ENCODE measurements at regions not wholly inside any gene's neighbourhood (a gene's known extent, or its start where the extent isn't known, plus 50 kb on each side); places are given as distances from the start of the nearest gene placed in this dataset.
A peak's percentile ranks its signal among the peaks of the same experiment; 100 is the strongest.
"Not testable (repeated sequence)": the region's sequence is repeated elsewhere in the genome, so short reads cannot be mapped to it uniquely, and the experiment has no call there.

DNA sequence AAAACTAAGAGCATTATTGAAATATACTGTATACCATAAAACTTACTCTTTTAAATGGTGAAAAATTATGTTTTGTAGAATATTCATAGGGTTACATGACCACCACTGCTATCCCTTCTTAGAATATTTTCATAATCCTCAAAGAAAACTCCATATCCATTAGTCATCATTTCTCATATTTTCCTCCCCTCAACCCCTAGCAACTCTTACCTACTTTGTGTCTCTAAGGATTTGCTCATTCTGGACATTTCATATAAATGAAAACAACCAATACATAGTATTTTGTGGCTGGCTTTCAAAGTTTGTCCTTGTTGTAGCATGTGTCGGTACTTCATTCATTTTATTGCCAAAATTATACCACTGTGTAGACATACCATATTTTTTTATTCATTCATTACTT is 863.8 kb downstream of the KCNA4 start:
- TF ChIP-seq POLR2A (IDR thresholded peaks at IDR 0.05; ENCODE audit: low read depth, low read length) = no peak
- no peak for FAIRE-seq
- no peak for DNase-seq (ENCODE audit: insufficient read length, low spot score)

DNA sequence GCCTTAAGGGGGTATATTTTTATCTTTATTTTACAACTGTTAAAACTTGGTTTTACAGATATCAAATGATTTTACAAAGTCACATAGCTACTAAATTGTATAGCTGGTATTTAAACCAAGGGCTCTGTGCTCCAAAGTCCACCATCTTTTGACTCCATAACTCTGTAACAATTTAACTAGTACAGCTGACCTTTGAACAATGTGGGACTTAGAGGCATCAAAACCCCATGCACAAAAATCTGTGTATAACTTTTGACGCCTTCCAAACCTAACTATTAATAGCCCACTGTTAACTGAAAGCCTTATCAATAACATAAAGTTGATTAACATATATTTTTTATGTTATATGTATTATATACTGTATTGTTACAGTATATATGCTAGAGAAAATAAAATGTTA is 874.3 kb downstream of the KCNA4 start:
- DNase-seq (ENCODE audit: insufficient read length, low spot score) = not testable (repeated sequence)
- FAIRE-seq = peak; percentile 6

DNA sequence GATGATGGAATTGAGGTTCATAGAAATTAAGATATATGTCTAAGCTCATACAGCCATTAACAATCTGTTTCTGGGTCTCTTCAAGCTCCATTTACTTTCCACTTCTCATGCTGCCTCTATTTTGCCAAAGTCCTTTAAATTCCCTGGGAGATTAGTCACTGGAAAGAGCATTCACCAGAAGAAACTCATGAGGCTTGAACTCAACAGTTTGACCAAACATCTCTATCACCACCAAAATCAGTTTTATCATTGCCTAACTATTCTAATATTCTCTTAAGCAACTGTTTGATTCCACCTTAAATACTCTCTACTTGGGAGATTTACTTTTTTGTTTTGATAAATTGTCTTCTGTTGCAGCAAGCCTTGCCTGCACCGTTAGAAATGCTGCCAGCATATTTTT is 881.3 kb downstream of the KCNA4 start:
- no peak for TF ChIP-seq POLR2A (IDR thresholded peaks at IDR 0.05; ENCODE audit: low read depth, low read length)
- no peak for DNase-seq (ENCODE audit: insufficient read length, low spot score)
- peak; percentile 33 for FAIRE-seq

DNA sequence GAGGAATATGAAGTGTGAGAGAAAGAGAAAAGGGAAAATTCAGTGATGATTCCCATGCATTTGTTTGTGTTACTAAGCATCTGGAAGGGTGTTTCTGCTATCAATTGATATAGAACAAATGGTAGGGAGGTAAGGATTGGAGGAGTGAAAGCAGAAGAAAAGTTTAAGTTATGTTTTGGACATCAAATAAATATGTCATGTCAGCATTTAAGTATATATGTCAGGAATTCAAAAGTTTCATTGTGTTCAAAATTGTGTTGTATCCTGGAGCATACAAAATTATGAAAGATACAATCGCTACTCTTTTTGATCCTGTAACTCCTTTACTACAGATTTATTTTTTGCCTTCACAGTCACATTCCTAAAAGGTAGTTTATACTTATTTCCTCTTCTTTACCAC is 885.8 kb downstream of the KCNA4 start:
- DNase-seq (ENCODE audit: insufficient read length, low spot score) (no peak), FAIRE-seq (no peak)
- TF ChIP-seq POLR2A (IDR thresholded peaks at IDR 0.05; ENCODE audit: low read depth, low read length) = no peak

DNA sequence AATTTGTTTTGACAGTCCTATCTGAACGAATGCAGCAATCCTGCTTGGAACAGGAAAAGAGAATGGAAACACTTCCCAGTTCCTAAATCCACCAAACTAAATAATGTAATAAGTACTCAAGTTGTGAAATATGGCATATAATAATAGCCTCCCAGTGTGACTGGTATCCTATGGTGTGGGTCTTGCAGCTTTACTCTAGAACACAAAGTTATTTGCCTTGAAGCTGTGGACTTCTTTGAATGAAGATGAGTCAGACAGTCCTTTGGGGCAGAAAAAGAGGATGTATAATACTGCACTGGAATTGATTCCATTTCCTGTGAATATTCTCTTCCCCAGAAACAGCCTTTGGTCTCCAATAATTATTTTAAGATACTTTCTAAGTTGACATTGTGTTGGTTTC is 887.0 kb downstream of the KCNA4 start:
- no peak for DNase-seq (ENCODE audit: insufficient read length, low spot score)
- no peak for FAIRE-seq
- TF ChIP-seq POLR2A (IDR thresholded peaks at IDR 0.05; ENCODE audit: low read depth, low read length) = no peak

DNA sequence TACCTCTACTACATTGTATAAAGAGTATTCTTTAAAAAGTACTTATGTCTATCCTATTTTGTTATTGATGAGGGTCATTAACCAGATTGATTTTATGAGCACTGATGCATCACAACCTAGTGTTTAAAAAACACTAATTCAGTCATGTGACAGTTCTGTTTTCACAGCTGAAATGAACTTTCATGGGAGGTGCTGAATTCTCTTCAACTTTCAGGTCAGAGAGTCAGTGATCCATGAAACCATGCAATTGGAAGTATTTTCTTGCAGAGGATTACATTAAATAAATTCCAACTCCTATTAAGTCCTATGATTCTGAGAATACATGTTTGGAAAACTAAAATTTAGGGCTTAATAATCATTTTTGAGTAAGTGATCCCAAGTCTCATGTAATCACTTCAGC is 889.4 kb downstream of the KCNA4 start:
- TF ChIP-seq POLR2A (IDR thresholded peaks at IDR 0.05; ENCODE audit: low read depth, low read length) = no peak
- no peak for DNase-seq (ENCODE audit: insufficient read length, low spot score)
- no peak for FAIRE-seq

DNA sequence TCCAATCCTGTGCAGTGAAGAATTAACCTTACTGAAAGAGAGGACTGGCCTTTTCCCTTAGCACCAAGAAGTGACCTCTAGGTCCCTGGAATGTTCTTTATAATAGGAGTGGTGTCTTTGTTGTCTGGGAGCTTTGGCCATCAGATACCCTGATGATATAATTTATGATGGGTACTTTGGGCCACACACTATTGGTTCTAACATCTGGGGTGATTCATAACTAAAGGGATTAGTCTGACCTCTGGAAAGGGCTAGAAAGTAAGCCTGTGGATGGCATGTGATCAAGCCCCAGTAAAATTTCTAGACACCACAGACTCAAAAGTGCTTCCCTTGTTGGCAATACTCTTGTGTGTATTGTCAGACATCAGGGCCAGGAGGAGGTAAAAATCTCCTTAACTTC is 891.2 kb downstream of the KCNA4 start:
- no peak for TF ChIP-seq POLR2A (IDR thresholded peaks at IDR 0.05; ENCODE audit: low read depth, low read length)
- no peak for FAIRE-seq
- no peak for DNase-seq (ENCODE audit: insufficient read length, low spot score)

DNA sequence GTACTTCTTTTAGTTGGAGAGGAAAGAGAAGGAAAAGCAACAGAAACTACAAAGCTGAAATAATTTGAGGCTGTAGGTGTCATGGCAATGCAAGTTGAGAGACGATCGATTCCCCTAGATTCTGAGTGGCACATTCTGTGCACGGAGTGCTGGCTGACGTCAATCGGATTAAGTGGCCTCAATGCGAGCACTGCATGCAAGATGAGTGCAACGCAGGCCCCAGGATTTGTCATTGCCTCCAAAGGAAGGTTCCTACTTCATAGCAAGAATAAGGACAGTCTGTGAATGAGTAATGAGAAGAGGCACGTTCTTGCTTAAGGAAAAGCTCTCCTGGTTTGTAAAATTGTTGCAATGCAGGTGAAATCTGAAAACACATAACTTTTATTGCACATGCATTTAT is 892.4 kb downstream of the KCNA4 start:
- no peak for TF ChIP-seq POLR2A (IDR thresholded peaks at IDR 0.05; ENCODE audit: low read depth, low read length)
- no peak for DNase-seq (ENCODE audit: insufficient read length, low spot score)
- FAIRE-seq = no peak

DNA sequence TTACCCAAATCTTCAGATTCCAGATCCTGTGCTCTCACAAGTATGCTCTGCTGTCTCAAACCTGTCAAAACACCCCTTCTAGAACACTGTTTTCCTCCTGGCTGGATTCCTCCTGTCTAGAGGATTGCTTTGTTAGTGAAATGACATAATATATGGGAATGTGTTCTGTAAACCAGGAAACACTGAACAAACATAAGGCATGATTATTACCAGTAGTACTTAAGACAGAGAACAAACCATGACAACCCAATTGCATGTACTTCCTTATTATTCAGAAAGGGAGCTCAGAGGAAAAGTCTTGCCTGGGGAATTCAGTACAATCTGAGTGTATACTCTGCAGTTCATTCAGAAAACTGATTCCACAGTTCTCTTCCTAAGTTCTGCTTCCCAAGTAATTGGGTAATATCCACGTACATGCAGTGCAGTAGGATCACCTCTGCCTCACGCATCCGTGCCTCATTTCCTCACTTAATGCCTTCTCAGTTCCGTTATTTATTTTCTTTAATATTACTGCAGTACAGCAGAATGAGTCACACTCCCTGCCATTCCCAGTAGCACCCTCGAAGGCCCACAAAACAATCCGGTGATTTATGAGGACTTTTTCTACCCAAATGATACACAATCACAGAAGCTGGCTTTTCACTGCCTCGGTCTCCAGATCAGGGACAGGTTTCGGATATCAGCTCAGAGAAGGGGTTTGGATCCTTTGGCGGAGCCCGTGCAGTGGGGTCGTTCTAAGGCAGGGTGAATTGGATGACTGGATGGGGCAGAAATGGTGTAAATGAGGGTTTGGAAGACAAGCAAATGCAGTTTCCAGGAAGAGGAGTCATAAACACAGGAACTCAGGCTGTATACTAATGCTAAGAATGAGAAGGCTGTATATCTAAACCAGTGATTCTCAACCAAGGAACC is 896.9 kb downstream of the KCNA4 start:
- DNase-seq (ENCODE audit: insufficient read length, low spot score) (peak; percentile 12), FAIRE-seq (peak; percentile 91)
- TF ChIP-seq POLR2A (IDR thresholded peaks at IDR 0.05; ENCODE audit: low read depth, low read length) = no peak

DNA sequence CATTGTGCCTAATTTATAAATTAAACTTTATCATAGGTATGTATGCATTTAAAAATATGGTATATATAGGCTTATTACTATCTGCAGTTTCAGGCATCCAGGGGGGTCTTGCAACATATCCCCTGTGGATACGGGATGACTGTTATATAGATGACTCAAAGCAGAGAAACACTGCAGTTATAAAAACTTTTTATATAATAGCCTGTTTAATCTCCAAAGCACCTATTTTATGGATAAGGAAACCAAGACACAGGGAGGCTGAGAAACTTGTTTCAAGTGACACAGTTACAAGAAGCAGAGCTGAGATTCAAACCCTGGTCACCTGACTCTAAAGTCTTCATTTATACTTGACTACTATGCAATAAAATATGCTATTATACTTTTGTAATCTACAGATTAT is 897.7 kb downstream of the KCNA4 start:
- FAIRE-seq = no peak
- TF ChIP-seq POLR2A (IDR thresholded peaks at IDR 0.05; ENCODE audit: low read depth, low read length) = no peak
- no peak for DNase-seq (ENCODE audit: insufficient read length, low spot score)

DNA sequence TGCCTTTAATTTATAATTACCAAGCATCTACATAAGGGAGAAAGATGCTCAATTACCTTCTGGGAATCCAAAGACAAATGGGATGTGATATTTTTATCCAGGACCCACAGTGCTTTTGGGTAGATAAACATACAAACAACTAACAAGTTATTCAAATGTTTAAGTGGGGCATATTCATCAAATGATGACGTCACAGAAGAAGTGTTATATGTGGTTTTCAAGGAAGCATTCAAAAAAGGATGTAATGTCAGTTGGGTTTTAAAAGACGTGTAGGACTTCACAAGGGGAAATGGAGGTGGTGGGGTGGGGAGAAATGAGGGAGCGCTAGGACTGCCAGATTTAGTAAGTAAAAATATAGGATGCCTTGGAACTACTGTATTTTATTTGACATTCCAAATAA is 915.9 kb downstream of the KCNA4 start:
- no peak for TF ChIP-seq POLR2A (IDR thresholded peaks at IDR 0.05; ENCODE audit: low read depth, low read length)
- FAIRE-seq (no peak), DNase-seq (ENCODE audit: insufficient read length, low spot score) (no peak)

DNA sequence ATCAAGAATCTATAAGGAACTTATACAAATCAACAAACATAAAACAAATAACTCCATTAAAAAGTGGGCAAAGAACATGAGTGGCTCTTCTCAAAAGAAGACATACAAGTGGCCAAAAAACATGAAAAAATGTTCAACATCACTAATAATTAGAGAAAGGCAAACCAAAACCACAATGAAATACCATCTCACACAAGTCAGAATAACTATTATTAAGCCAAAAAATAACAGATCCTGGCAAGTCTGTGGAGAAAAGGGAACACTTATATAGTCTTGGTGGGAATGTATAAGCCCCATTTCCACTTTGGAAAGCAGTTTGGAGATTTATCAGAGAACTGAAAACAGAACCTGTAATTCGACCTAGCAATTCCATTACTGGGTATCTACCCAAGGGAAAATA is 921.0 kb downstream of the KCNA4 start:
- DNase-seq (ENCODE audit: insufficient read length, low spot score) = no peak
- peak; percentile 60 for FAIRE-seq

DNA sequence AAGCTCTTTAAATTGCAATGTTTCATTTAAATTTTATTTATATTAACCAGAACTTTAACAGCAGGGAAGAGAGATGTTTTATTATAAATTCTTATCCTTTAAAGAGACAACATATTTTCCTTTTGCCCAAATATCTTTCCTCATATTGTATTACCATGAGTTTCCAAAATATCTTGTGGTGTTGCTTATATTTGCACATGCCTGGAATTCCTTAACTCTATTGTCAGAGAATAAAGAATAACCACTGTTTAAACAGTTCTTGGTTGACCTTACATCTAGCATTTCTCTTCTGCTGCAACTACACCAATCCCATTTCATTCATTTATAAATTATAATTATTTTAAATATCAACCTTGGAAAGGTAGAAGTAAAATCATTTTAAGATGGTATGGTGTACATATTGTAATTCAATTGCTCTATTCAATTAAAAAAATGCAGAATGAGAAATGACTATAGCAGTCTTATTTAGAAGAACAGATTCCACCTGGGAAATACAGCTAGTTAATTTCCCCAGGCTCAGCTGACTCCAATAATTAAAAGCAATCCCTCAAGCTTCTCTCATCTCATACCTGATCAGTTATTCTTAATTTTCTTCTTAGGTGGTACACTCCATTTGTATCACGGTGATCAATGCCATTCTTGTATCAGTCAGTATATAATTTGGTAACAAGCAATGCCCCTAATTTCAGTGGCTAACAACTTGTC is 923.3 kb downstream of the KCNA4 start:
- FAIRE-seq (peak; percentile 78), DNase-seq (ENCODE audit: insufficient read length, low spot score) (peak; percentile 2)
- no peak for TF ChIP-seq POLR2A (IDR thresholded peaks at IDR 0.05; ENCODE audit: low read depth, low read length)

More for the DNA sequence above, 921.0 kb downstream of the KCNA4 start:
- no peak for TF ChIP-seq POLR2A (IDR thresholded peaks at IDR 0.05; ENCODE audit: low read depth, low read length)

DNA sequence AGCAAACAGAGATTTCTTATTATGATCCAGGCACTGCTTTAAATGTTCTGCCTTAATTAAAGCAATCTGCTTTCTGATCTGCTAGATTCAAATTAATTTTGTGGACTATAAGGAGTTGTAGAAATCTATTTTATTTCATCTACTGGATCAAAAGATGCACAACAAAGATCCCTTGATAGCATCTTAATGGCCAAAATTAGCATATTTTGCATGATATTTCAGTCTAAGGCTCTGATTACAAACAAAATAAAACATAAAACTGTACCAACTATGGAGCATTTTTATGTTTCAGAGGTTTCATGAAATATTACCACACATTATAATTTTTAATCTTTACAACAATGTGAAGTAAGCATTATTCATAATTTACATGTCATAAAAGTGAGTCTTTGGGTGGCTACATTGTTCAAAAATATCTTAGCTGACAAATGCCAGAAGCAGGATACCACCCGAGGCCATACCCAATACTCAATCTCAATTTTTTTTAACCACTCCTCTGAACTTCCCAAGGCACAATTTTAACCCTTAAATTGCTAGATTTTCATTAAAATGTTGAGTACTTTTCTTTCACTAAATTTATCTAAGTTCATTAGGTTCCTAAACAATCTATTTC is 929.5 kb downstream of the KCNA4 start:
- TF ChIP-seq POLR2A (IDR thresholded peaks at IDR 0.05; ENCODE audit: low read depth, low read length) = no peak
- peak; percentile 33 for FAIRE-seq
- DNase-seq (ENCODE audit: insufficient read length, low spot score) = no peak

Data from H54 (cell line).